Keratinocyte (primary cell): ENCODE measurements at regions not wholly inside any gene's neighbourhood (a gene's known extent, or its start where the extent isn't known, plus 50 kb on each side); places are given as distances from the start of the nearest gene placed in this dataset.

Experiments used
- DNase-seq: peaks from one replicate; pipeline ENCODE4 v3.0.0-alpha.2; 2011; ENCODE audit warnings: low read depth, missing footprints, low spot score
- FAIRE-seq: peaks from 2 replicates; lab custom pipeline; 2011; peaks lifted over from hg19 to GRCh38; lab: Jason Lieb, UNC
- H2AFZ ChIP-seq: 2 replicates; pipeline ENCODE4 v1.6.0; 2012; ENCODE audit warnings: low read length, control low read depth, inconsistent platforms; ENCODE audit not compliant: control insufficient read depth
- H3K27ac ChIP-seq: 2 replicates; pipeline ENCODE4 v1.5.1; 2011; ENCODE audit warnings: low read length; ENCODE audit not compliant: control insufficient read depth, insufficient read depth
- H3K27me3 ChIP-seq: 3 replicates; pipeline ENCODE4 v1.6.0; 2011; ENCODE audit warnings: low read length; ENCODE audit not compliant: control insufficient read depth, insufficient read depth; ENCODE audit errors: extremely low read depth
- H3K36me3 ChIP-seq, 2 experiments: 2 replicates in 1 of 2; 3 replicates in 1 of 2; pipeline ENCODE4 v1.5.1; 2011; ENCODE audit warnings: low read length in 2 of 2, mild to moderate bottlenecking in 1 of 2; ENCODE audit not compliant: control insufficient read depth in 2 of 2, insufficient read depth in 2 of 2; ENCODE audit errors: extremely low read depth in 1 of 2
- H3K4me1 ChIP-seq: 3 replicates; pipeline ENCODE4 v1.5.1; 2011; ENCODE audit warnings: low read length; ENCODE audit not compliant: control insufficient read depth, insufficient read depth; ENCODE audit errors: extremely low read depth
- H3K4me2 ChIP-seq: 3 replicates; pipeline ENCODE4 v1.6.0; 2011; ENCODE audit warnings: low read depth, low read length; ENCODE audit not compliant: control insufficient read depth, insufficient read depth; ENCODE audit errors: extremely low read depth
- H3K4me3 ChIP-seq, 3 experiments: fragments of 200-600 bp in 1 of 3; sonication (generic) in 1 of 3; 2 replicates in 2 of 3; 3 replicates in 1 of 3; pipeline ENCODE4 v1.5.1; 2011 to 2016; ENCODE audit warnings: low read length in 3 of 3, mild to moderate bottlenecking in 3 of 3, control low read depth in 2 of 3, inconsistent platforms in 1 of 3, low read depth in 1 of 3, mixed read lengths in 1 of 3, mixed run types in 1 of 3, moderate library complexity in 1 of 3; ENCODE audit not compliant: control insufficient read depth in 2 of 3, insufficient read depth in 2 of 3; ENCODE audit errors: extremely low read depth in 1 of 3
- H3K79me2 ChIP-seq: 2 replicates; pipeline ENCODE4 v1.6.0; 2012; ENCODE audit warnings: low read length; ENCODE audit not compliant: control insufficient read depth, insufficient read depth
- H3K9ac ChIP-seq: 3 replicates; pipeline ENCODE4 v1.6.0; 2011; ENCODE audit warnings: low read length; ENCODE audit not compliant: control insufficient read depth, insufficient read depth; ENCODE audit errors: extremely low read depth
- H3K9me1 ChIP-seq: 3 replicates; pipeline ENCODE4 v1.6.0; 2011; ENCODE audit warnings: low read length; ENCODE audit not compliant: control insufficient read depth, insufficient read depth; ENCODE audit errors: extremely low read depth
- H3K9me3 ChIP-seq: 2 replicates; pipeline ENCODE4 v1.5.1; 2012; ENCODE audit warnings: low read depth, low read length; ENCODE audit not compliant: control insufficient read depth
- H4K20me1 ChIP-seq: 3 replicates; pipeline ENCODE4 v1.6.0; 2011; ENCODE audit warnings: low read length; ENCODE audit not compliant: control insufficient read depth, insufficient read depth; ENCODE audit errors: extremely low read depth
- EZH2 ChIP-seq: IDR thresholded peaks from one replicate; pipeline ENCODE4 v1.6.1; 2012; ENCODE audit warnings: inconsistent platforms, mild to moderate bottlenecking, low read length, moderate library complexity
- dilution Hi-C: fragments of 300-500 bp; cut with MboI; formaldehyde crosslinking; loops from one replicate; pipeline ENCODE4 v1.7.0; 2020; ENCODE audit warnings: low sequenced_read_pairs; ENCODE audit not compliant: extremely low pct_ligation_motif_present
- TF ChIP-seq, protein P1 (sequence below), 3 experiments: IDR thresholded peaks in 1 of 3; conservative IDR thresholded peaks in 1 of 3; optimal IDR thresholded peaks in 1 of 3; 2 replicates in 2 of 3; 3 replicates in 1 of 3; pipeline versions ENCODE3 to v1.5.1; 2011; ENCODE audit warnings: low read length in 3 of 3, mild to moderate bottlenecking in 3 of 3, moderate library complexity in 2 of 3, control low read depth in 1 of 3, inconsistent platforms in 1 of 3; ENCODE audit not compliant: insufficient read depth in 2 of 3; ENCODE audit errors: extremely low read depth in 1 of 3

DNA sequence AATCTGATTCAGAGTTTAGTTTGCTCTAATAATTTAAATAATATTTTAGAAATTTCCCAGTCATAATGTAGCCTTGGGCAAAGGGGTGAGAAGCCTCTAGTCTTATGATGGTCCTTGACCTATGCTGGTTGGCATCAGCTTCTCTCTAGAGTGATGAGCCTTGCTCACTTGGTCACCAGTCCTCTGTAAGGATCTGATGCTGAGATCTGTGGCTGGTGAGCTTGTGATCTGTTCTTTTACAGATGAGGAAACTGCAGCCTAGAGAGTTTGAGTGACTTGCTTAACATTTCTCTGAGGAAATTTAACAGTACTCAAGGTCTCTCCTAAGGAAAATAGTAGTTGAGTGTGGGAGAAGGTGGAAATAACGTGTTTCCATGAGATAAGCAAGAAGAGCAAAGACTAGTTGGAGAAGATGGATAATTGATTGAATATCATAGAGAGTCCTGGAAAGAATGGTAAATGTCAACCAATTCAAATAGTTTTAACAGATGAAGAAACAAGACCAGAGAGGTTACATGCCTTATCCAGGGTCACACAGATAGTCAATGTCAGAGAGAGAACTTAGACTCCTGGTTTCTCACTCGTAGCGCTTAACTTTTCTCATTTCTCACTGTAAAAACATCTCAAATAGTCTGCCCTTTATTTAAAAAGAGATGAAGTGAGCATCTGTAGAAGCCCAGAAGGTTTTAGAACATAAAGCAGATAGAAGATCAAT is 89.7 kb upstream of the ETV6 start:
- FAIRE-seq = no peak
- TF ChIP-seq EZH2 = no peak
- TF ChIP-seq, protein P1, sequence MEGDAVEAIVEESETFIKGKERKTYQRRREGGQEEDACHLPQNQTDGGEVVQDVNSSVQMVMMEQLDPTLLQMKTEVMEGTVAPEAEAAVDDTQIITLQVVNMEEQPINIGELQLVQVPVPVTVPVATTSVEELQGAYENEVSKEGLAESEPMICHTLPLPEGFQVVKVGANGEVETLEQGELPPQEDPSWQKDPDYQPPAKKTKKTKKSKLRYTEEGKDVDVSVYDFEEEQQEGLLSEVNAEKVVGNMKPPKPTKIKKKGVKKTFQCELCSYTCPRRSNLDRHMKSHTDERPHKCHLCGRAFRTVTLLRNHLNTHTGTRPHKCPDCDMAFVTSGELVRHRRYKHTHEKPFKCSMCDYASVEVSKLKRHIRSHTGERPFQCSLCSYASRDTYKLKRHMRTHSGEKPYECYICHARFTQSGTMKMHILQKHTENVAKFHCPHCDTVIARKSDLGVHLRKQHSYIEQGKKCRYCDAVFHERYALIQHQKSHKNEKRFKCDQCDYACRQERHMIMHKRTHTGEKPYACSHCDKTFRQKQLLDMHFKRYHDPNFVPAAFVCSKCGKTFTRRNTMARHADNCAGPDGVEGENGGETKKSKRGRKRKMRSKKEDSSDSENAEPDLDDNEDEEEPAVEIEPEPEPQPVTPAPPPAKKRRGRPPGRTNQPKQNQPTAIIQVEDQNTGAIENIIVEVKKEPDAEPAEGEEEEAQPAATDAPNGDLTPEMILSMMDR (optimal IDR thresholded peaks at IDR 0.05 in 1 of 3, IDR thresholded peaks at IDR 0.05 in 1 of 3, conservative IDR thresholded peaks at IDR 0.05 in 1 of 3; ENCODE audit: extremely low read depth in 1 of 3, insufficient read depth in 2 of 3, low read length in 3 of 3) = no peak

DNA sequence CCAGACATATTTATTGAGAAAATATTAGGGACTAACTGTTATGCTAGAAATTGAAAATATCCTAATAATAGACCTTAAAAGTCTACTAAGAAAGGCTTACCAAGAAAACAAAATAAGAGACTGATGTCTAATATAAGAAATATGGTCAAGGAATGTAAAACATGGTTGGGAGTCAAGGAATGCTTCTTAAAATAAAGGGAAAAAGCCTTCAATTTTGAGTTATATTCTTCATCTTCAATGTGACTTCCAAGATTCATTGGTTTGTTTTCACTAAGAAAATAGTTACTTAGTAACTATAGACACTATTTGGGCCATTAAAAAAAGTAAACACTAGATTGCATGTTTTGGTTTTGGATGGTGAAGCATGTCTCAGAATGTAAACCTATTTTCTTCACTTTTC is 88.1 kb upstream of the ETV6 start:
- Histone ChIP-seq H3K9ac (no peak overlapping the region), H3K9me3 (no peaks in the 10 kb centered on the region), H3K36me3 (no peaks in the 10 kb centered on the region), H3K27me3 (peaks cover 24% of the 10 kb centered on the region), H3K4me1 (no peaks in the 10 kb centered on the region), H2AFZ (no peak overlapping the region), H3K79me2 (no peaks in the 10 kb centered on the region), H4K20me1 (no peaks in the 10 kb centered on the region), H3K9me1 (no peaks in the 10 kb centered on the region), H3K4me2 (no peak overlapping the region), H3K27ac (no peak overlapping the region), H3K4me3 (no peak overlapping the region)
- DNase-seq (no peak), FAIRE-seq (no peak)
- TF ChIP-seq, protein P1 (optimal IDR thresholded peaks at IDR 0.05 in 1 of 3, IDR thresholded peaks at IDR 0.05 in 1 of 3, conservative IDR thresholded peaks at IDR 0.05 in 1 of 3; ENCODE audit: extremely low read depth in 1 of 3, insufficient read depth in 2 of 3, low read length in 3 of 3) = no peak
- TF ChIP-seq EZH2 = no peak
- dilution Hi-C loops = no loop called here

More for the DNA sequence above, 89.7 kb upstream of the ETV6 start:
- Histone ChIP-seq H3K27me3 (peaks cover 33% of the 10 kb centered on the region), H2AFZ (no peak overlapping the region), H3K9ac (no peak overlapping the region), H3K9me3 (no peaks in the 10 kb centered on the region), H3K4me3 (no peak overlapping the region), H4K20me1 (no peaks in the 10 kb centered on the region), H3K9me1 (no peaks in the 10 kb centered on the region), H3K4me1 (peaks cover 5% of the 10 kb centered on the region), H3K36me3 (no peaks in the 10 kb centered on the region), H3K79me2 (no peaks in the 10 kb centered on the region), H3K27ac (no peak overlapping the region), H3K4me2 (no peak overlapping the region)
- dilution Hi-C loops = no loop called here
- no peak for DNase-seq
